SK-N-MC (cell line): ENCODE measurements at regions not wholly inside any gene's neighbourhood (a gene's known extent, or its start where the extent isn't known, plus 50 kb on each side); places are given as distances from the start of the nearest gene placed in this dataset.

Experiments
- EZH2 ChIP-seq: fragments of 200-600 bp; sonication (generic); IDR thresholded peaks from one replicate; pipeline ENCODE4 v1.6.1; 2017; ENCODE audit warnings: antibody characterized with exemption
- FOXP2 ChIP-seq: optimal IDR thresholded peaks from 2 replicates; pipeline ENCODE3; 2011; ENCODE audit warnings: mild to moderate bottlenecking, moderate library complexity; ENCODE audit not compliant: insufficient read depth; ENCODE audit errors: extremely low read length, control extremely low read depth
- POLR2AphosphoS5 ChIP-seq: IDR thresholded peaks from 2 replicates; pipeline ENCODE4 v1.6.1; 2012; ENCODE audit warnings: mild to moderate bottlenecking, low read depth, low read length, borderline replicate concordance

DNA sequence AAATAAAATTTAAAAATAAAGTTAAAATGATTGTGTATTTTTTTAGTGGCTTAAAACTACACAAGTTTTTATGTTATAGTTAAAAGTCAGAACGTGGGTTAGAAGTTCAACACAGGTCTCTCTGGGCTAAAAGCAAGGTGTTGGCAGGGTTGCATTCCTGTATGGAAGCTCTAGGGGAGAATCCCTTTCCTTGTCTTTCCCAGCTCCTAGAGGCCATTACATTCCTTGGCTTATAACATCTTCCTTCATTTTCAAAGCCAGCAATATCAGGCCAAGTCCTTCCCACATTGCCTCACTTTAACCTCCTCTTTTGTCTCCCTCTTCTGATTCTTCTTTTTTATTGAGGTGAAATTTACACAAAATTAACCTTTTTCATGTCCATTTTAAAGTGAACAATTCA is 52.4 kb upstream of the EEPD1 start:
- TF ChIP-seq EZH2 (no peak), POLR2AphosphoS5 (no peak), FOXP2 (no peak)
